MM.1S (cell line): ENCODE measurements at regions not wholly inside any gene's neighbourhood (a gene's known extent, or its start where the extent isn't known, plus 50 kb on each side); places are given as distances from the start of the nearest gene placed in this dataset.

Experiments used
- CTCF ChIP-seq: fragments of 300-600 bp; sonication (generic); IDR thresholded peaks from 2 replicates; pipeline ENCODE4 v1.5.1; 2016; ENCODE audit warnings: antibody characterized with exemption, low read length, mixed read lengths
- EZH2 ChIP-seq: fragments of 300-600 bp; sonication (generic); optimal IDR thresholded peaks from 2 replicates; pipeline ENCODE3; 2017; ENCODE audit warnings: low read depth, mild to moderate bottlenecking, antibody characterized with exemption, low read length, mixed read lengths

GRCh38 chr18:24995755-24996154, 356.2 kb downstream of the ZNF521 start:
- no peak for TF ChIP-seq CTCF
- no peak for TF ChIP-seq EZH2
